Cardiac muscle cell (in vitro differentiated cells and primary cell): ENCODE measurements at regions not wholly inside any gene's neighbourhood (a gene's known extent, or its start where the extent isn't known, plus 50 kb on each side); places are given as distances from the start of the nearest gene placed in this dataset.

Source experiments
- DNase-seq, 2 donors: peaks; one replicate each; pipeline versions ENCODE4 v3.0.0 to v3.0.0-alpha.2; 2010 to 2017; ENCODE audit warnings: low read depth in 1 of 2, low spot score in 1 of 2
- H3K27ac ChIP-seq: fragments of 200-600 bp; sonication (generic); 2 replicates; pipeline ENCODE4 v1.5.1; 2016
- H3K27me3 ChIP-seq: fragments of 200-600 bp; sonication (generic); 2 replicates; pipeline ENCODE4 v1.6.0; 2016; ENCODE audit warnings: control low read depth
- H3K36me3 ChIP-seq: fragments of 200-600 bp; sonication (generic); 2 replicates; pipeline ENCODE4 v1.5.1; 2016; ENCODE audit warnings: control low read depth
- H3K4me1 ChIP-seq: fragments of 200-600 bp; sonication (generic); 2 replicates; pipeline ENCODE4 v1.8.1; 2017; ENCODE audit warnings: low read depth, mild to moderate bottlenecking, mixed run types
- H3K4me3 ChIP-seq: fragments of 200-600 bp; sonication (generic); 2 replicates; pipeline ENCODE4 v1.5.1; 2016; ENCODE audit warnings: mild to moderate bottlenecking
- H3K9me3 ChIP-seq: fragments of 200-600 bp; sonication (generic); 2 replicates; pipeline ENCODE4 v1.5.1; 2017; ENCODE audit warnings: low read depth, mild to moderate bottlenecking, control low read depth
- CTCF ChIP-seq: IDR thresholded peaks from 2 replicates; pipeline ENCODE4 v1.5.1; 2012; ENCODE audit warnings: low read depth, mild to moderate bottlenecking, low read length

DNA sequence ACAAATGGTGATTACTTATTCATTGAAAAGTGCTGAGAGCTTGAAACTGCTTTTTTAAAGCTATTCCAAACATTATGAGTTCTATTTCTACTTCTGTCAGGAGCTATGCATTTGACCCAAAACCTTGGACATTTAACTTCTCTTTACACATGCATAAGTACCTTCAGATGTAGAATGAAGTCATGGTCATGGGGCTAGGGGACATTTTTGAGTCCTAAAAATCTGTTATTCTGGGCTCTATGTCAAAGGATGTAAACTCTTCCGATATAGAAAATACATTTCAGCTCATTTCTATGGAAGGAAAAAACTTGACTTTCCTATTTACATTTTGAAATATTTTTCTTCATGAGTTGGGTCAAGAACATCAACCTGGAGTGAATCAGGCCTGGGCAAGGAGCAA lies 179.5 kb upstream of the CXCL12 start:
- no peak overlapping the region for H3K27ac ChIP-seq
- no peak for TF ChIP-seq CTCF
- DNase-seq, result no peak
- H3K9me3 ChIP-seq, result no peaks in the 10 kb centered on the region
- no peaks in the 10 kb centered on the region for H3K36me3 ChIP-seq
- no peaks in the 10 kb centered on the region for H3K27me3 ChIP-seq
- no peak overlapping the region for H3K4me3 ChIP-seq
- H3K4me1 ChIP-seq, result no peaks in the 10 kb centered on the region

DNA sequence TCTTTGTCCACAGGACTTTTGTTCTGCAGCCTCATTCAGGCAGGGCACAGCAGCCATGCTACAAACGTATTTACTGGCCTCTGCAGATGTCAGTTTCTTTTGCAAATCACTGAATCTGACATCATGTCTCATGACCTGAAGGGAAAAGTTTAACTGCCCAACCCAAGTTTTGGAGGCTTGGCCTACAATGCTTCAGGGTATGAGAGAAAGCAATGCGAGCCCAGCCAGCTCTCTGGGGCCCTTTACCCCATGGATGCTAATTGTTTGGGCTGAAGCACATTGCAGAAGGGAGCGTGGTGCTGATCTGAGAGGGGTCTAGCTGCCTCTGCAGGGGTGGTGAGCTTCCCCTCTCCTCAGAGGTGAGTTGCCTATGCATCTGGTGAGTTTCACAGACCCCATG lies 179.9 kb upstream of the CXCL12 start:
- no peaks in the 10 kb centered on the region for H3K9me3 ChIP-seq
- H3K4me1 ChIP-seq, result no peaks in the 10 kb centered on the region
- H3K27me3 ChIP-seq, result no peaks in the 10 kb centered on the region
- H3K27ac ChIP-seq, result no peak overlapping the region
- H3K4me3 ChIP-seq, result no peak overlapping the region
- no peaks in the 10 kb centered on the region for H3K36me3 ChIP-seq
- TF ChIP-seq CTCF, result no peak
- DNase-seq, result no peak

DNA sequence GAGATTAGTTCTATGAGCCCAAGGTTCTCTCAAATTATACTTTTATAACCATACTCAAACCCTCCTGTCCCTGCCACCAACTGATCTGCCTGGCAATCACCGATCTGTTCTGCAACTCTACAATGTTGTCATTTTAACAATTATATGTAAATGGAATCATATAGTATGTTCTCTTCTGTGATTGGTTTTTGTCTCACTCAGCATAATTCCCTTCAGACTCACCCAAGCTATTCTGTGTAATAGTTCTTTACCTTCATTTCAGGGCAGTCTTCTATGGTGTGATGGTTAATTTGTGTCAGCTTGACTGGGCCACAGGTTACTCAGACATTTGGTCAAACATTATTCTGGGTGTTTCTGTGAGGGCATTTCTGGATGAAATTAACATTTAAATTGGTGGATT lies 181.9 kb upstream of the CXCL12 start:
- H3K4me1 ChIP-seq, result no peaks in the 10 kb centered on the region
- H3K36me3 ChIP-seq, result no peaks in the 10 kb centered on the region
- H3K9me3 ChIP-seq, result no peaks in the 10 kb centered on the region
- no peaks in the 10 kb centered on the region for H3K27me3 ChIP-seq
- no peak overlapping the region for H3K27ac ChIP-seq
- DNase-seq, result no peak
- TF ChIP-seq CTCF, result no peak
- H3K4me3 ChIP-seq, result no peak overlapping the region

DNA sequence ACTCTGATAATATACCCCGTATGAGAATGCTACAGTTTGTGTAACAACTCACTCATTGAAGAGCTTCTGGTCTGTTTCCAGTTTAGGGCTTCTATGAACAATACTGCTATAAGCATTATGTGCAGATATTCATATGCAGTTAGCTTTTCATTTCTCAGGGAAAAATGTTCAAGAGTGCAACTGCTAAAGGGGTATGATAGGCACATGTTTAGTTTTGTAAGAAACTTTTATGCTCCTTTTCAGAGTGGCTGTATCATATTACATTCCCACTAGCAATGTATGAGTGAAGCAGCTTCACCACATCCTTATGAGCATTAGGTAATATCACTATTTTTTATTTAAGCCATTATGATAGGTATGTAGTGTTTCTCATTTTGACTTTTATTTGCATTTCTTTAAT lies 182.6 kb upstream of the CXCL12 start:
- no peaks in the 10 kb centered on the region for H3K27me3 ChIP-seq
- no peak overlapping the region for H3K4me3 ChIP-seq
- peak in 1 of 2 donors; percentile 47 for DNase-seq
- no peak overlapping the region for H3K27ac ChIP-seq
- no peak for TF ChIP-seq CTCF
- H3K4me1 ChIP-seq, result no peaks in the 10 kb centered on the region
- H3K36me3 ChIP-seq, result no peaks in the 10 kb centered on the region
- H3K9me3 ChIP-seq, result no peaks in the 10 kb centered on the region

DNA sequence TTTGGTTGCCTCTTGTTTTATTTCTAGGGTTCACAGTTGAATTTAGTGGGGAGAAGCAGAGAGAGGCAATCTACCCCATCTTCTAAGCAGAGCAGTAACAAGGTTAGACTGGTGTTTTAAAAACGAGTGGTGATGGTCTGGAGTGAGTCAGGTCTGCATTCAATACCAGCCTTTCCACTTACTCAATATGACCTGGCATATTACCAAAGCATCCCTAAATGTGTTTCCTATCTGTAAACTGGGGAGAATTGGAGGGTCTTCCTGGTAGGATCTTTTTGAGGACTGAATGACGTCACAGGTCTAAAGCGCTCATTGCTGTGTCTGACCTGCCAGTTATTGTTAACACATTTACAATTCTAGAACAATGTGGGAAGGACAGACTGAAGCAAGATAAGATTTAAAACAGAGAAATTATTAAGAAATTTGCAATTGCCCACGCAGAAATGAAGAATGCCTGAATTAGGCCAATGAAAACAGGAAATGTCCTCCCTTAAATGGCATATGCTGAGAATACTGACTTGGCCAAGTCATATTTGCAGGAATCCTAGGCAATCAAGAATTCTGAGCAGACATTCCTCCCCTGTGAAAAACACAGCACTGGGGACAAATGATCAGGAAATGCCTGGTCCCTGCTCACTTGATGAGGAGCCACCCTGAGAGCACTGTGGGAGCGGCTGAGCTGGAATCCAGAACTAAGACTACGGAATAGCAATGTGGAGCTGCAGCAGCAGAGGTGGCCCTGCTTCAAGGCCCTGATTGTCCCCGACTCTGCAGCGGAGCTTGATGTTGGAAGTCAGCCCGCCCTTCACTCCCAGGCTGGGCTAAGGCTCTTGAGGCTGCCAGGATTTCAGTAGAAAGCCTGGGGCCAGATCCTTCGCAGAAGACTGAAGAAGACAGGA lies 184.5 kb upstream of the CXCL12 start:
- DNase-seq, result peak in 1 of 2 donors; percentile 94
- H3K9me3 ChIP-seq, result no peaks in the 10 kb centered on the region
- H3K27me3 ChIP-seq, result no peaks in the 10 kb centered on the region
- TF ChIP-seq CTCF, result no peak
- no peak overlapping the region for H3K4me3 ChIP-seq
- H3K36me3 ChIP-seq, result no peaks in the 10 kb centered on the region
- no peaks in the 10 kb centered on the region for H3K4me1 ChIP-seq
- H3K27ac ChIP-seq, result no peak overlapping the region
